Liver (tissue), 7 donors: ENCODE measurements at regions not wholly inside any gene's neighbourhood (a gene's known extent, or its start where the extent isn't known, plus 50 kb on each side); places are given as distances from the start of the nearest gene placed in this dataset.

Experiments
- DNase-seq: peaks from one replicate; pipeline ENCODE4 v3.0.0-alpha.2; 2017; ENCODE audit warnings: low spot score
- H3K27ac ChIP-seq, 2 donors: one replicate each; pipeline ENCODE4 v1.7.0; 2013; ENCODE audit warnings: inconsistent platforms in 2 of 2, low read length in 2 of 2, control low read depth in 1 of 2, low read depth in 1 of 2, mild to moderate bottlenecking in 1 of 2
- H3K27me3 ChIP-seq, 4 donors: one replicate each; pipeline versions ENCODE4 v1.6.1 to v1.7.0; 2013; ENCODE audit warnings: low read length in 3 of 4, inconsistent platforms in 1 of 4, mild to moderate bottlenecking in 1 of 4, moderate library complexity in 1 of 4; ENCODE audit not compliant: control insufficient read depth in 4 of 4, insufficient read depth in 4 of 4
- H3K36me3 ChIP-seq, 4 donors: one replicate each; pipeline versions ENCODE4 v1.6.1 to v1.7.0; 2013; ENCODE audit warnings: low read length in 3 of 4, mild to moderate bottlenecking in 3 of 4, low read depth in 1 of 4, moderate library complexity in 1 of 4; ENCODE audit not compliant: control insufficient read depth in 4 of 4, insufficient read depth in 3 of 4
- H3K4me1 ChIP-seq, 4 donors: one replicate each; pipeline versions ENCODE4 v1.6.1 to v1.7.0; 2013; ENCODE audit warnings: low read length in 3 of 4, mild to moderate bottlenecking in 3 of 4, moderate library complexity in 1 of 4; ENCODE audit not compliant: control insufficient read depth in 4 of 4, insufficient read depth in 4 of 4
- H3K4me3 ChIP-seq, 3 donors: one replicate each; pipeline versions ENCODE4 v1.6.1 to v1.7.0; 2013; ENCODE audit warnings: low read length in 3 of 3, control low read depth in 1 of 3, low read depth in 1 of 3, mild to moderate bottlenecking in 1 of 3
- H3K9ac ChIP-seq, 2 donors: one replicate each; pipeline ENCODE4 v1.7.0; 2013; ENCODE audit warnings: low read length in 2 of 2, mild to moderate bottlenecking in 2 of 2, moderate library complexity in 2 of 2, control low read depth in 1 of 2, low read depth in 1 of 2
- H3K9me3 ChIP-seq, 4 donors: one replicate each; pipeline versions ENCODE4 v1.6.1 to v1.7.0; 2013; ENCODE audit warnings: low read length in 3 of 4; ENCODE audit not compliant: control insufficient read depth in 4 of 4
- CTCF ChIP-seq: fragments of 150-350 bp; IDR thresholded peaks from 2 replicates; pipeline ENCODE4 v1.5.1; 2017; ENCODE audit warnings: improper control_type of control experiment, low read depth, low read length; ENCODE audit not compliant: missing input control
- EGR1 ChIP-seq, 2 donors: IDR thresholded peaks; 2 replicates each; pipeline ENCODE4 v1.6.1; 2016 to 2018; ENCODE audit warnings: antibody characterized with exemption in 2 of 2, low read depth in 2 of 2
- FOXA1 ChIP-seq: IDR thresholded peaks from 2 replicates; pipeline ENCODE4 v1.6.1; 2016; ENCODE audit warnings: antibody characterized with exemption
- FOXA2 ChIP-seq: IDR thresholded peaks from 2 replicates; pipeline ENCODE4 v1.6.1; 2016; ENCODE audit warnings: antibody characterized with exemption
- GABPA ChIP-seq, 2 donors: IDR thresholded peaks in 1 of 2; conservative IDR thresholded peaks in 1 of 2; 2 replicates each; pipeline ENCODE4 v1.6.1; 2016; ENCODE audit warnings: antibody characterized with exemption in 2 of 2, mild to moderate bottlenecking in 1 of 2, moderate library complexity in 1 of 2
- HNF4A ChIP-seq, 2 donors: conservative IDR thresholded peaks; 2 replicates each; pipeline ENCODE4 v1.6.1; 2016; ENCODE audit warnings: antibody characterized with exemption in 2 of 2, mild to moderate bottlenecking in 2 of 2
- HNF4G ChIP-seq: IDR thresholded peaks from 2 replicates; pipeline ENCODE4 v1.6.1; 2016; ENCODE audit warnings: antibody characterized with exemption
- JUND ChIP-seq, 2 donors: IDR thresholded peaks; 2 replicates each; pipeline ENCODE4 v1.6.1; 2016; ENCODE audit warnings: antibody characterized with exemption in 2 of 2
- MAX ChIP-seq: IDR thresholded peaks from 2 replicates; pipeline ENCODE4 v1.6.1; 2016; ENCODE audit warnings: antibody characterized with exemption
- RAD21 ChIP-seq, 2 donors: IDR thresholded peaks; 2 replicates each; pipeline ENCODE4 v1.6.1; 2016; ENCODE audit warnings: antibody characterized with exemption in 2 of 2, mild to moderate bottlenecking in 2 of 2
- REST ChIP-seq: IDR thresholded peaks from 2 replicates; pipeline ENCODE4 v1.6.1; 2016; ENCODE audit warnings: antibody characterized with exemption, mild to moderate bottlenecking
- RXRA ChIP-seq, 2 donors: IDR thresholded peaks; 2 replicates each; pipeline ENCODE4 v1.6.1; 2017 to 2018; ENCODE audit warnings: antibody characterized with exemption in 2 of 2, mild to moderate bottlenecking in 1 of 2
- SP1 ChIP-seq: IDR thresholded peaks from 2 replicates; pipeline ENCODE4 v1.6.1; 2018; ENCODE audit warnings: antibody characterized with exemption, mild to moderate bottlenecking
- TAF1 ChIP-seq: conservative IDR thresholded peaks from 2 replicates; pipeline ENCODE4 v1.6.1; 2016; ENCODE audit warnings: antibody characterized with exemption, mild to moderate bottlenecking
- YY1 ChIP-seq: IDR thresholded peaks from 2 replicates; pipeline ENCODE4 v1.6.1; 2016; ENCODE audit warnings: antibody characterized with exemption, mild to moderate bottlenecking
- ZBTB33 ChIP-seq: IDR thresholded peaks from 2 replicates; pipeline ENCODE4 v1.6.1; 2016; ENCODE audit warnings: antibody characterized with exemption
- donor health status: healthy.
- donor health status: healthy.
- donor health status: healthy.
- donor health status: healthy.

- TF ChIP-seq CTCF: no peak
- TF ChIP-seq HNF4A (conservative IDR thresholded peaks at IDR 0.05): no peak
- TF ChIP-seq TAF1: no peak
- TF ChIP-seq FOXA2: no peak
- no peak for TF ChIP-seq SP1
These were observed 402.9 kb downstream of the ENC1 start (continued) for GRCh38 chr5:74237571-74238145.

- H3K9me3 ChIP-seq: no peaks in the 10 kb centered on the region
- H3K4me3 ChIP-seq: no peak overlapping the region
These were observed 405.0 kb downstream of the ENC1 start for GRCh38 chr5:74235552-74235951.

More at GRCh38 chr5:74235552-74235951, 405.0 kb downstream of the ENC1 start:
- H3K36me3 ChIP-seq: no peaks in the 10 kb centered on the region
- no peak overlapping the region for H3K27ac ChIP-seq
- no peaks in the 10 kb centered on the region for H3K27me3 ChIP-seq
- no peak overlapping the region for H3K9ac ChIP-seq
- no peaks in the 10 kb centered on the region for H3K4me1 ChIP-seq
- TF ChIP-seq YY1 (no peak), JUND (IDR thresholded peaks at IDR 0.05) (no peak), CTCF (no peak), EGR1 (IDR thresholded peaks at IDR 0.05; ENCODE audit: low read depth in 2 of 2) (no peak), GABPA (IDR thresholded peaks at IDR 0.05 in 1 of 2, conservative IDR thresholded peaks at IDR 0.05 in 1 of 2) (no peak), MAX (no peak), HNF4A (conservative IDR thresholded peaks at IDR 0.05) (no peak), ZBTB33 (no peak), REST (no peak), RXRA (IDR thresholded peaks at IDR 0.05) (no peak), FOXA1 (no peak), HNF4G (no peak), RAD21 (IDR thresholded peaks at IDR 0.05) (no peak), FOXA2 (no peak)
- no peak for DNase-seq
